Upper lobe of left lung (tissue), 6 donors: ENCODE measurements at regions not wholly inside any gene's neighbourhood (a gene's known extent, or its start where the extent isn't known, plus 50 kb on each side); places are given as distances from the start of the nearest gene placed in this dataset.

Experiments
- ATAC-seq, 2 donors: fragments of 200-7000 bp; cut with Tn5 transposase; one replicate each; pipeline ENCODE4 v1.9.1; 2022; ENCODE audit warnings: mild to moderate bottlenecking in 2 of 2, moderate library complexity in 2 of 2; ENCODE audit not compliant: low FRiP score in 2 of 2
- DNase-seq, 2 donors: peaks; one replicate each; pipeline ENCODE4 v3.0.0-alpha.2; 2019 to 2020
- H3K27ac ChIP-seq, 4 donors: fragments of 200-600 bp; sonication (generic); one replicate each; pipeline ENCODE4 v1.5.1; 2016 to 2019
- H3K27me3 ChIP-seq, 4 donors: fragments of 200-600 bp; sonication (generic); one replicate each; pipeline ENCODE4 v1.5.1; 2017 to 2019
- H3K36me3 ChIP-seq, 4 donors: fragments of 200-600 bp; sonication (generic); one replicate each; pipeline ENCODE4 v1.5.1; 2016 to 2019
- H3K4me1 ChIP-seq, 4 donors: fragments of 200-600 bp; sonication (generic); one replicate each; pipeline ENCODE4 v1.5.1; 2018 to 2019
- H3K4me3 ChIP-seq, 4 donors: fragments of 200-600 bp; sonication (generic); one replicate each; pipeline ENCODE4 v1.5.1; 2017 to 2019; ENCODE audit warnings: mild to moderate bottlenecking in 2 of 4, moderate library complexity in 1 of 4
- H3K9me3 ChIP-seq, 4 donors: fragments of 200-600 bp; sonication (generic); one replicate each; pipeline ENCODE4 v1.5.1; 2018 to 2019
- CTCF ChIP-seq, 6 experiments: fragments of 450-650 bp in 4 of 6; fragments of 200-600 bp in 2 of 6; sonication (generic) in 2 of 6; IDR thresholded peaks; one replicate each; pipeline ENCODE4 v1.5.1; 2016 to 2019; ENCODE audit warnings: antibody characterized with exemption in 6 of 6
- EP300 ChIP-seq, 4 donors: sonication (generic); formaldehyde crosslinking; IDR thresholded peaks; one replicate each; pipeline ENCODE4 v1.5.1; 2017; ENCODE audit warnings: antibody characterized with exemption in 4 of 4, control low read depth in 2 of 4
- POLR2A ChIP-seq, 4 donors: fragments of 450-650 bp; IDR thresholded peaks; one replicate each; pipeline ENCODE4 v1.5.1; 2016 to 2017; ENCODE audit warnings: antibody characterized with exemption in 4 of 4, mild to moderate bottlenecking in 2 of 4
- POLR2AphosphoS5 ChIP-seq, 2 donors: sonication (generic); formaldehyde crosslinking; IDR thresholded peaks; one replicate each; pipeline ENCODE4 v1.5.1; 2017; ENCODE audit warnings: antibody characterized with exemption in 2 of 2
- WGBS, 2 donors: methylation state at CpG; one replicate each; pipeline ENCODE4 v1.1.5; 2017 to 2018; 5-methylcytosine and 5-hydroxymethylcytosine counted together
- donor health status: DM: no; HTN: no; CAD: no; lungs with moderate emphysema.
- donor health status: DM: no; HTN: yes; CAD: no; lungs with severe emphysema.

GRCh38 chr5:159741829-159742322 is 174.4 kb upstream of the ADRA1B start:
- WGBS, 2 donors: 89 to 94% methylated on average over 5 of the region's 5 CpGs
- no peaks in the 10 kb centered on the region for H3K27me3 ChIP-seq
- ATAC-seq (no peak), DNase-seq (no peak)
- no peaks in the 10 kb centered on the region for H3K9me3 ChIP-seq
- TF ChIP-seq POLR2AphosphoS5 (IDR thresholded peaks at IDR 0.05) (no peak), CTCF (IDR thresholded peaks at IDR 0.05) (no peak), POLR2A (IDR thresholded peaks at IDR 0.05) (no peak), EP300 (IDR thresholded peaks at IDR 0.05) (no peak)
- no peaks in the 10 kb centered on the region for H3K36me3 ChIP-seq
- no peaks in the 10 kb centered on the region for H3K4me1 ChIP-seq
- no peak overlapping the region for H3K4me3 ChIP-seq
- no peak overlapping the region for H3K27ac ChIP-seq

- Histone ChIP-seq H3K27me3 (no peaks in the 10 kb centered on the region), H3K9me3 (no peaks in the 10 kb centered on the region), H3K36me3 (no peaks in the 10 kb centered on the region), H3K27ac (no peak overlapping the region), H3K4me1 (no peaks in the 10 kb centered on the region), H3K4me3 (no peak overlapping the region)
- DNase-seq (no peak), ATAC-seq (no peak)
- WGBS, 2 donors: 93 to 96% methylated on average over 1 of the region's 1 CpG
- TF ChIP-seq CTCF (IDR thresholded peaks at IDR 0.05) (no peak), POLR2AphosphoS5 (IDR thresholded peaks at IDR 0.05) (no peak), POLR2A (IDR thresholded peaks at IDR 0.05) (no peak), EP300 (IDR thresholded peaks at IDR 0.05) (no peak)
Measured at GRCh38 chr5:159743234-159743633, 173.0 kb upstream of the ADRA1B start.

GRCh38 chr5:159746707-159747106 is 169.6 kb upstream of the ADRA1B start:
- Histone ChIP-seq H3K27ac (no peak overlapping the region), H3K4me3 (no peak overlapping the region), H3K4me1 (no peaks in the 10 kb centered on the region), H3K36me3 (no peaks in the 10 kb centered on the region), H3K27me3 (no peaks in the 10 kb centered on the region), H3K9me3 (peaks cover 0 to 5% (median 3%) of the 10 kb centered on the region in 4 donors)
- no peak for TF ChIP-seq CTCF (IDR thresholded peaks at IDR 0.05)
- no peak for TF ChIP-seq EP300 (IDR thresholded peaks at IDR 0.05)
- no peak for TF ChIP-seq POLR2AphosphoS5 (IDR thresholded peaks at IDR 0.05)
- no peak for TF ChIP-seq POLR2A (IDR thresholded peaks at IDR 0.05)
- WGBS, 2 donors: 89 to 98% methylated on average over 4 of the region's 4 CpGs
- DNase-seq (peak in 1 of 2 donors; percentile 16), ATAC-seq (no peak)

GRCh38 chr5:159749146-159749545 is 167.1 kb upstream of the ADRA1B start:
- Histone ChIP-seq H3K27me3 (no peaks in the 10 kb centered on the region), H3K36me3 (no peaks in the 10 kb centered on the region), H3K27ac (no peak overlapping the region), H3K9me3 (peaks cover 0 to 8% (median 5%) of the 10 kb centered on the region in 4 donors), H3K4me1 (no peaks in the 10 kb centered on the region), H3K4me3 (no peak overlapping the region)
- DNase-seq (no peak), ATAC-seq (peak in 1 of 2 donors; percentile 39)
- TF ChIP-seq POLR2A (IDR thresholded peaks at IDR 0.05): no peak
- TF ChIP-seq EP300 (IDR thresholded peaks at IDR 0.05): no peak
- TF ChIP-seq CTCF (IDR thresholded peaks at IDR 0.05): no peak
- TF ChIP-seq POLR2AphosphoS5 (IDR thresholded peaks at IDR 0.05): no peak

GRCh38 chr5:159750226-159750625 is 166.1 kb upstream of the ADRA1B start:
- DNase-seq (no peak), ATAC-seq (no peak)
- no peaks in the 10 kb centered on the region for H3K36me3 ChIP-seq
- no peaks in the 10 kb centered on the region for H3K27me3 ChIP-seq
- no peaks in the 10 kb centered on the region for H3K4me1 ChIP-seq
- TF ChIP-seq POLR2AphosphoS5 (IDR thresholded peaks at IDR 0.05) (no peak), POLR2A (IDR thresholded peaks at IDR 0.05) (no peak), CTCF (IDR thresholded peaks at IDR 0.05) (no peak), EP300 (IDR thresholded peaks at IDR 0.05) (no peak)
- WGBS, 2 donors: 50 to 54% methylated on average over 4 to 5 of the region's 5 CpGs
- no peak overlapping the region for H3K4me3 ChIP-seq
- H3K9me3 ChIP-seq: peaks cover 0 to 8% (median 5%) of the 10 kb centered on the region in 4 donors
- H3K27ac ChIP-seq: no peak overlapping the region
